Lung microvascular endothelial cell (primary cell): ENCODE measurements at regions not wholly inside any gene's neighbourhood (a gene's known extent, or its start where the extent isn't known, plus 50 kb on each side); places are given as distances from the start of the nearest gene placed in this dataset.
A peak's percentile ranks its signal among the peaks of the same experiment; 100 is the strongest.
"Not testable (repeated sequence)": the region's sequence is repeated elsewhere in the genome, so short reads cannot be mapped to it uniquely, and the experiment has no call there.

Experiments used
- DNase-seq, 2 donors: peaks; one replicate each; pipeline versions ENCODE4 v3.0.0 to v3.0.0-alpha.2; 2010; ENCODE audit warnings: low read depth in 2 of 2

- no peak for DNase-seq
Measured at GRCh38 chr4:42824278-42824977, 68.1 kb upstream of the GRXCR1 start.

- DNase-seq, result no peak
Measured at GRCh38 chr4:42821230-42821629, 71.3 kb upstream of the GRXCR1 start.

- DNase-seq, result no peak
Measured at GRCh38 chr4:42819863-42820514, 72.5 kb upstream of the GRXCR1 start.

- DNase-seq, result no peak
Measured at GRCh38 chr4:42817913-42818312, 74.6 kb upstream of the GRXCR1 start.

- no peak for DNase-seq
Measured at GRCh38 chr4:42816880-42817400, 75.6 kb upstream of the GRXCR1 start.

GRCh38 chr4:42816189-42816879 is 76.2 kb upstream of the GRXCR1 start:
- DNase-seq, result no peak

GRCh38 chr4:42809419-42810084 is 83.0 kb upstream of the GRXCR1 start:
- DNase-seq, result no peak

GRCh38 chr4:42806303-42806835 is 86.1 kb upstream of the GRXCR1 start:
- no peak for DNase-seq

- no peak for DNase-seq
Measured at GRCh38 chr4:42789041-42789567, 103.4 kb upstream of the GRXCR1 start.

GRCh38 chr4:42787079-42787463 is 105.4 kb upstream of the GRXCR1 start:
- no peak for DNase-seq

GRCh38 chr4:42786350-42787078 is 106.0 kb upstream of the GRXCR1 start:
- DNase-seq, result no peak

GRCh38 chr4:42785817-42786216 is 106.7 kb upstream of the GRXCR1 start:
- DNase-seq, result no peak

GRCh38 chr4:42781315-42781714 is 111.2 kb upstream of the GRXCR1 start:
- no peak for DNase-seq

- DNase-seq, result no peak
Measured at GRCh38 chr4:42778349-42778748, 114.2 kb upstream of the GRXCR1 start.

- DNase-seq, result peak in 1 of 2 donors; percentile 1
Measured at GRCh38 chr4:42768125-42768748, 111.3 kb upstream of the ATP8A1 start.

GRCh38 chr4:42767669-42768068 is 110.8 kb upstream of the ATP8A1 start:
- DNase-seq, result no peak

- no peak for DNase-seq
Measured at GRCh38 chr4:42761804-42762203, 104.9 kb upstream of the ATP8A1 start.

- DNase-seq, result not testable (repeated sequence)
Measured at GRCh38 chr4:42754965-42755364, 98.1 kb upstream of the ATP8A1 start.

- no peak for DNase-seq
Measured at GRCh38 chr4:42751587-42751986, 94.7 kb upstream of the ATP8A1 start.

- DNase-seq, result no peak
Measured at GRCh38 chr4:42750856-42751255, 94.0 kb upstream of the ATP8A1 start.
